MCF 10A (cell line): ENCODE measurements at regions not wholly inside any gene's neighbourhood (a gene's known extent, or its start where the extent isn't known, plus 50 kb on each side); places are given as distances from the start of the nearest gene placed in this dataset.

Experiments used
- BruUV-seq: library from RNA; stranded (reverse); fragments of 400-500 nt; replicated peaks from 2 replicates; lab custom pipeline; 2021; lab: Mats Ljungman, UMichigan
- CTCF ChIA-PET: fragments of 300-600 bp; sonication (Branson Sonifier 250); formaldehyde crosslinking; extraction: SDS; loops from one replicate; lab custom pipeline; 2021; ENCODE audit warnings: antibody characterized with exemption, inconsistent platforms; lab: Yijun Ruan, JAX
- POLR2A ChIA-PET: fragments of 300-600, 350-650 bp; sonication (Branson Sonifier 250); formaldehyde crosslinking; extraction: SDS; loops from one replicate; lab custom pipeline; 2020; ENCODE audit warnings: antibody characterized with exemption, inconsistent platforms; lab: Yijun Ruan, JAX
- DNase-seq: peaks from one replicate; pipeline ENCODE4 v3.0.0-alpha.2; 2018; ENCODE audit not compliant: unreplicated experiment
- H3K27ac Mint-ChIP-seq: one replicate; pipeline ENCODE4 v1.8.0; 2022; ENCODE audit warnings: mild to moderate bottlenecking, low read depth, mixed read lengths; ENCODE audit not compliant: unreplicated experiment
- H3K27me3 Mint-ChIP-seq: one replicate; pipeline ENCODE4 v1.8.0; 2022; ENCODE audit warnings: mixed read lengths; ENCODE audit not compliant: insufficient read depth, unreplicated experiment
- H3K36me3 Mint-ChIP-seq: one replicate; pipeline ENCODE4 v1.8.0; 2022; ENCODE audit warnings: mild to moderate bottlenecking, moderate library complexity, mixed read lengths; ENCODE audit not compliant: insufficient read depth, unreplicated experiment
- H3K4me1 Mint-ChIP-seq: one replicate; pipeline ENCODE4 v1.8.0; 2022; ENCODE audit warnings: mixed read lengths; ENCODE audit not compliant: insufficient read depth, unreplicated experiment
- H3K4me3 Mint-ChIP-seq: one replicate; pipeline ENCODE4 v1.8.0; 2022; ENCODE audit warnings: mild to moderate bottlenecking, moderate library complexity, mixed read lengths; ENCODE audit not compliant: unreplicated experiment
- H3K9me3 Mint-ChIP-seq: one replicate; pipeline ENCODE4 v1.8.0; 2022; ENCODE audit warnings: mixed read lengths; ENCODE audit not compliant: unreplicated experiment
- intact Hi-C: fragments of 100-400 bp; cut with micrococcal nuclease; formaldehyde crosslinking; loops from 2 replicates; pipeline ENCODE4 v1.14.1; 2022
- TF ChIP-seq, protein P1 (sequence below): fragments of 200-600 bp; IDR thresholded peaks from one replicate; pipeline ENCODE4 v1.8.0; 2022; ENCODE audit warnings: antibody characterized with exemption, mild to moderate bottlenecking; ENCODE audit not compliant: unreplicated experiment

DNA sequence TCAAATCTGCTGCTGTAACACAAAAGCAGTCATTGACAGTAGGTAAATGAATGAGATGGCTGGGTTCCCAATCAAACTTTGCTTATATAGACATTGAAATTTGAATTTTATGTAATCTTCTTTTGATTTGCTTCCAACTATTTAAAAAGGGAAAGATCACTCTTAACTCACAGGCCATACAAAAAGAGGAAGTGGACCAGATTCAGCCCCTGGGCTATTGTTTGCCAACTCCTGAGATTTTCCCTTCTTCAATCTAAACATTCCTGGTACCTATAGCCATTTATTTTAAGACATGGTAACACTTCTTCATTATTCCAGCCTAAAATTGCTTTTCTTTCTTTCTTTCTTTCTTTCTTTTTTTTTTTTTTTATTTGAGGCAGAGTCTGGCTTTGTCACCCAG is 260.6 kb downstream of the TFAP2A start:
- intact Hi-C loops: no loop called here
- no peak overlapping the region for H3K4me3 Mint-ChIP-seq
- CTCF ChIA-PET: no interaction called here
- POLR2A ChIA-PET: no interaction called here
- no peaks in the 10 kb centered on the region for H3K27me3 Mint-ChIP-seq
- no peaks in the 10 kb centered on the region for H3K9me3 Mint-ChIP-seq
- H3K36me3 Mint-ChIP-seq: no peaks in the 10 kb centered on the region
- H3K27ac Mint-ChIP-seq: no peak overlapping the region
- peaks cover 11% of the 10 kb centered on the region for H3K4me1 Mint-ChIP-seq
- no TSS peak for BruUV-seq
- TF ChIP-seq, protein P1, sequence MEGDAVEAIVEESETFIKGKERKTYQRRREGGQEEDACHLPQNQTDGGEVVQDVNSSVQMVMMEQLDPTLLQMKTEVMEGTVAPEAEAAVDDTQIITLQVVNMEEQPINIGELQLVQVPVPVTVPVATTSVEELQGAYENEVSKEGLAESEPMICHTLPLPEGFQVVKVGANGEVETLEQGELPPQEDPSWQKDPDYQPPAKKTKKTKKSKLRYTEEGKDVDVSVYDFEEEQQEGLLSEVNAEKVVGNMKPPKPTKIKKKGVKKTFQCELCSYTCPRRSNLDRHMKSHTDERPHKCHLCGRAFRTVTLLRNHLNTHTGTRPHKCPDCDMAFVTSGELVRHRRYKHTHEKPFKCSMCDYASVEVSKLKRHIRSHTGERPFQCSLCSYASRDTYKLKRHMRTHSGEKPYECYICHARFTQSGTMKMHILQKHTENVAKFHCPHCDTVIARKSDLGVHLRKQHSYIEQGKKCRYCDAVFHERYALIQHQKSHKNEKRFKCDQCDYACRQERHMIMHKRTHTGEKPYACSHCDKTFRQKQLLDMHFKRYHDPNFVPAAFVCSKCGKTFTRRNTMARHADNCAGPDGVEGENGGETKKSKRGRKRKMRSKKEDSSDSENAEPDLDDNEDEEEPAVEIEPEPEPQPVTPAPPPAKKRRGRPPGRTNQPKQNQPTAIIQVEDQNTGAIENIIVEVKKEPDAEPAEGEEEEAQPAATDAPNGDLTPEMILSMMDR: no peak
- DNase-seq: no peak

GRCh38 chr6:10151144-10151915 is 263.5 kb downstream of the TFAP2A start:
- ChIA-PET POLR2A (interaction anchor here (0.6 to 1.9 kb wide), 4 partner anchors 10 to 249 kb away, joined by 3 to 10 read pairs (median 4); no protein-coding TSS in a partner anchor), CTCF (no interaction called here)
- DNase-seq: peak; percentile 23
- Mint-ChIP-seq H3K4me3 (no peak overlapping the region), H3K27me3 (no peaks in the 10 kb centered on the region), H3K27ac (no peak overlapping the region), H3K4me1 (peaks cover 17% of the 10 kb centered on the region), H3K36me3 (no peaks in the 10 kb centered on the region), H3K9me3 (no peaks in the 10 kb centered on the region)
- BruUV-seq: no TSS peak
- intact Hi-C loops: no loop called here
- TF ChIP-seq, protein P1: no peak

GRCh38 chr6:10149603-10150002 is 265.3 kb downstream of the TFAP2A start:
- ChIA-PET CTCF (no interaction called here), POLR2A (interaction anchor here (0.9 kb wide), 1 partner anchor 9 kb away, joined by 3 read pairs; no protein-coding TSS in a partner anchor)
- BruUV-seq: no TSS peak
- Mint-ChIP-seq H3K4me1 (peaks cover 17% of the 10 kb centered on the region), H3K27me3 (no peaks in the 10 kb centered on the region), H3K9me3 (no peaks in the 10 kb centered on the region), H3K4me3 (no peak overlapping the region), H3K27ac (no peak overlapping the region), H3K36me3 (no peaks in the 10 kb centered on the region)
- no peak for DNase-seq
- TF ChIP-seq, protein P1: no peak
- intact Hi-C loops: no loop called here

GRCh38 chr6:10146715-10147451 is 268.0 kb downstream of the TFAP2A start:
- peak overlapping the region; percentile 14 for H3K27ac Mint-ChIP-seq
- no peaks in the 10 kb centered on the region for H3K9me3 Mint-ChIP-seq
- intact Hi-C loops: no loop called here
- CTCF ChIA-PET: interaction anchor here (0.6 to 1.0 kb wide), 2 partner anchors 124 to 201 kb away, joined by 3 read pairs; no protein-coding TSS in a partner anchor
- POLR2A ChIA-PET: interaction anchor here (0.6 to 2.1 kb wide), 3 partner anchors 17 to 1693 kb away, joined by 4 to 11 read pairs (median 4); no protein-coding TSS in a partner anchor
- no TSS peak for BruUV-seq
- DNase-seq: peak; percentile 59
- TF ChIP-seq, protein P1: no peak
- peak overlapping the region; percentile 51 for H3K4me3 Mint-ChIP-seq
- H3K4me1 Mint-ChIP-seq: peaks cover 30% of the 10 kb centered on the region
- H3K36me3 Mint-ChIP-seq: no peaks in the 10 kb centered on the region
- H3K27me3 Mint-ChIP-seq: no peaks in the 10 kb centered on the region
